Dermis blood vessel endothelial cell (primary cell): ENCODE measurements at regions not wholly inside any gene's neighbourhood (a gene's known extent, or its start where the extent isn't known, plus 50 kb on each side); places are given as distances from the start of the nearest gene placed in this dataset.
A peak's percentile ranks its signal among the peaks of the same experiment; 100 is the strongest.
"Not testable (repeated sequence)": the region's sequence is repeated elsewhere in the genome, so short reads cannot be mapped to it uniquely, and the experiment has no call there.

ENCODE experiments used
- DNase-seq: peaks from one replicate; pipeline ENCODE4 v3.0.0; 2010

DNA sequence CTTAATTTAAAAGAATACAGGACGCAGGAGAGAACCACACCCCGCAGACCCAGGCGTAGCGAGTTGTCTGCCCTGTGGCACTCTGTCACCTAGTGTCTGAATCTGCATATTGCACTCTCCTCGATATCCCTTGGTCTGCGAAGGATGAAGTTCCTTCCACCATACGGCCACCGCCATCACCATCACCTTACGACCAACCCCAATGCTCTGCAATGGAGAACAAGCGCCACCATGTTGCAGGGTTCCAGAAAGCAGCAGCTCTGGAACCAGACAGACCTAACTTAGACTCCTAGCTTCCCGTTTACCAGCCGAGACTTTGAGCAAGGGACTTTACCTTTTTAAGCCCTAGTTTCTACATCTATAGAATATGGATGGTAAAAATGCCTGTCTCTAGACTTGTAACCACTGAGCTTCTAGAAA is 77.4 kb upstream of the DMRT1 start:
- DNase-seq = peak; percentile 94

DNA sequence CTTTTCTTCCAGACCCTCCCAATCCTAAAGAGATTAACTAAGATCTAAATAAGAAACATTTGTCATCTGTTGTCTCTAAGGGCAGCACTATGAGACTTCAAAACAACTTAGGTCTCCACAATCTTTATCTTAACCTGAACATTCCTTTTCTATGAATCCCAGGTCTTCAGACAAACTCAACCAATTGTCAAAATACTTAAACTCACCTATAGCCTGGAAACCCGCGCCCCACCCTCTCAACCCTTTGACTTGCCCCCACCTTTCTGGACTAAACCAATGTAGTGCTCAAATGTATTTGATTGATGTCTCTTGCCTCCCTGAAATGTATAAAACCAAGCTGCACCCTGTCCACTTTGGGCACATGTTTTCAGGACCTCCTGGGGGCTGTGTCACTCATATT is 76.5 kb upstream of the DMRT1 start:
- DNase-seq = no peak

- not testable (repeated sequence) for DNase-seq
Measured at GRCh38 chr9:767061-767561, 74.4 kb upstream of the DMRT1 start.

DNA sequence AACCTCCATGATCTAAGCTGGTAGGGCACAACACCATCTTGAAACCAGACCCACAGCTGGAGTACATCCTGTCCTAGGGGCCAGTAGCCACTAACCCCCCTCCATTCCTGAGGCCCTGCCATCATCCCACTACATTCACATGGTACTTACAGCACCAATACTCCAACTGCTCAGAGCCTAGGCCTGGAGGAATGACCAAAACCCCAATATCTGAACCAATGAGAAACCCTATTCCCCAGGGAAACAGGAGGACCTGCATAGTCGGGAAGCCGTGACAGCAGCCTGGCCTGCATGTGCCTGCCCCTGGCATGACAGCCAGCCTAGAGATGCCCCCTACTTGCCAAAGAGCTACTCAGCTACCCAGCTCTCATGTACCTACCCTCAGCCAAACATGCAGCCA is 65.4 kb upstream of the DMRT1 start:
- DNase-seq = no peak

DNA sequence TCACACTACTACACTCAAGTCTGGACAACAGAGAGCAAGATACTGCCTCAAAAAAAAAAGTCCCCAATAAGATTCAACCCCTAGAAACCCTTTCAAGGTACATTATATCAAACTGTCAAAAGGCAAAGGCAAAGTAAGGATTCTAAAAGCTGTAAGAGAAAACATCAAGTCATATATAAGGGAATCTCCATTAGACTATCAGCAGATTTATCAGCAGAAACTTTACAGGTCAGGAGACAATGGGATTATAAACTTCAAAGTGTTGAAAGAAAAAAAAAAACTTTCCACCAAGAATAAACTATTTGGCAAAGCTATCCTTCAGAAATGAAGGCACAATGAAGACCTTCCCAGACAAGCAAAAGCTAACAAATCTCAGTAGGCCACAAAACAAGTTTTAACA is 63.5 kb upstream of the DMRT1 start:
- DNase-seq = no peak

DNA sequence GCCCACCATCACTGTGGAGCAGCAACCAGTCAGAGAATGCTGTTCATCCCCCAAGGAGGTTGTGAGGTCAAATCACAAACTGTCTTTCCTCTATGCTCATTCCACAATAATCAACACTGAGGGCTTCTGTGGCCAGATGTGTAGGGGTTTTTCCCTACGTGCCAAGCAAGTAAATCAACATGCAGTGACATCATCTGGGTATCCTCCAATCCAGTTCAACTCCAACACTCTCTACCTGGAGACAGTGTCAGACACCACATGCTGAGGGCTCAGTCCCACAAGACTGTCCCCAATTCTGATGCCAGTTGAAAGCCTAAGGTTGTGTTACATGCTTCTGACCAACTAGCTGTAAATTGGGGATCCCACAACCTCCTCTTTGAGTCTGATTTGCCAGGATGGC is 57.3 kb upstream of the DMRT1 start:
- no peak for DNase-seq

GRCh38 chr9:784916-785315 is 56.6 kb upstream of the DMRT1 start:
- DNase-seq = no peak

- DNase-seq = no peak
Measured at GRCh38 chr9:785997-786396, 55.5 kb upstream of the DMRT1 start.

- no peak for DNase-seq
Measured at GRCh38 chr9:786405-786804, 55.1 kb upstream of the DMRT1 start.

DNA sequence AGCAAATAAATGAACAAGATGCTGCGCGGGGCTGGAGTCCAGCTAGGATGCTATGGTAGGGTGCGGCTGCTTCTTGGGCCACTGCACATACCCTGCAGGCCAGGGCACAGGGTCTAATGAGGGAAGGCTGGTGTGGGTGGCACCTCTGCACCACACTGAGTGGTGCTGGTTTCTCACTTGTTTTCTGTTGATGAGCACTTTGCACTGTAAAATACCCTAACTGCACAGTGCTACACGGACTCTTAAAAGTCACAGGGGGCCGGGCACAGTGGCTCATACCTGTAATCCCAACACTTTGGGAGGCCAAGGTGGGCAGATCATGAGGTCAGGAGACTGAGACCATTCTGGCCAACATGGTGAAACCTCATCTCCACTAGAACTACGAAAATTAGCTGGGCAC is 52.7 kb upstream of the DMRT1 start:
- DNase-seq = no peak
